HCEC 1CT (cell line): ENCODE measurements at regions not wholly inside any gene's neighbourhood (a gene's known extent, or its start where the extent isn't known, plus 50 kb on each side); places are given as distances from the start of the nearest gene placed in this dataset.
"Not testable (repeated sequence)": the region's sequence is repeated elsewhere in the genome, so short reads cannot be mapped to it uniquely, and the experiment has no call there.

Experiments
- DNase-seq: peaks from one replicate; pipeline ENCODE4 v3.0.0-alpha.2; 2017

GRCh38 chr15:38128921-38129320 lies 123.7 kb upstream of the SPRED1 start:
- no peak for DNase-seq

GRCh38 chr15:38129531-38130204 lies 123.0 kb upstream of the SPRED1 start:
- peak; percentile 100 for DNase-seq

GRCh38 chr15:38130205-38130567 lies 122.5 kb upstream of the SPRED1 start:
- DNase-seq: no peak

GRCh38 chr15:38130740-38131498 lies 121.7 kb upstream of the SPRED1 start:
- DNase-seq: peak; percentile 99

GRCh38 chr15:38134252-38134651 lies 118.4 kb upstream of the SPRED1 start:
- no peak for DNase-seq

- not testable (repeated sequence) for DNase-seq
Measured at GRCh38 chr15:38142195-38142594, 110.4 kb upstream of the SPRED1 start.

- peak; percentile 58 for DNase-seq
Measured at GRCh38 chr15:38144921-38145320, 107.7 kb upstream of the SPRED1 start.

- DNase-seq: no peak
Measured at GRCh38 chr15:38145651-38146111, 107.0 kb upstream of the SPRED1 start.

- no peak for DNase-seq
Measured at GRCh38 chr15:38147246-38147645, 105.4 kb upstream of the SPRED1 start.

GRCh38 chr15:38148471-38148870 lies 104.2 kb upstream of the SPRED1 start:
- no peak for DNase-seq

- DNase-seq: no peak
Measured at GRCh38 chr15:38149315-38149714, 103.3 kb upstream of the SPRED1 start.

- DNase-seq: no peak
Measured at GRCh38 chr15:38150148-38150547, 102.5 kb upstream of the SPRED1 start.

- no peak for DNase-seq
Measured at GRCh38 chr15:38150794-38151193, 101.8 kb upstream of the SPRED1 start.

- no peak for DNase-seq
Measured at GRCh38 chr15:38153781-38154180, 98.9 kb upstream of the SPRED1 start.

- DNase-seq: no peak
Measured at GRCh38 chr15:38154255-38154654, 98.4 kb upstream of the SPRED1 start.

- no peak for DNase-seq
Measured at GRCh38 chr15:38154837-38155236, 97.8 kb upstream of the SPRED1 start.

GRCh38 chr15:38163658-38164057 lies 89.0 kb upstream of the SPRED1 start:
- DNase-seq: no peak

GRCh38 chr15:38164061-38164460 lies 88.6 kb upstream of the SPRED1 start:
- DNase-seq: no peak

GRCh38 chr15:38164507-38164906 lies 88.1 kb upstream of the SPRED1 start:
- no peak for DNase-seq

GRCh38 chr15:38168467-38169070 lies 84.1 kb upstream of the SPRED1 start:
- DNase-seq: no peak

- no peak for DNase-seq
Measured at GRCh38 chr15:38171973-38172372, 80.7 kb upstream of the SPRED1 start.

- DNase-seq: no peak
Measured at GRCh38 chr15:38174691-38175090, 77.9 kb upstream of the SPRED1 start.

- peak; percentile 67 for DNase-seq
Measured at GRCh38 chr15:38176155-38176554, 76.5 kb upstream of the SPRED1 start.

- DNase-seq: no peak
Measured at GRCh38 chr15:38176691-38177090, 75.9 kb upstream of the SPRED1 start.
